ENCODE measurements at regions not wholly inside any gene's neighbourhood (a gene's known extent, or its start where the extent isn't known, plus 50 kb on each side); places are given as distances from the start of the nearest gene placed in this dataset.
A peak's percentile ranks its signal among the peaks of the same experiment; 100 is the strongest.

DNA sequence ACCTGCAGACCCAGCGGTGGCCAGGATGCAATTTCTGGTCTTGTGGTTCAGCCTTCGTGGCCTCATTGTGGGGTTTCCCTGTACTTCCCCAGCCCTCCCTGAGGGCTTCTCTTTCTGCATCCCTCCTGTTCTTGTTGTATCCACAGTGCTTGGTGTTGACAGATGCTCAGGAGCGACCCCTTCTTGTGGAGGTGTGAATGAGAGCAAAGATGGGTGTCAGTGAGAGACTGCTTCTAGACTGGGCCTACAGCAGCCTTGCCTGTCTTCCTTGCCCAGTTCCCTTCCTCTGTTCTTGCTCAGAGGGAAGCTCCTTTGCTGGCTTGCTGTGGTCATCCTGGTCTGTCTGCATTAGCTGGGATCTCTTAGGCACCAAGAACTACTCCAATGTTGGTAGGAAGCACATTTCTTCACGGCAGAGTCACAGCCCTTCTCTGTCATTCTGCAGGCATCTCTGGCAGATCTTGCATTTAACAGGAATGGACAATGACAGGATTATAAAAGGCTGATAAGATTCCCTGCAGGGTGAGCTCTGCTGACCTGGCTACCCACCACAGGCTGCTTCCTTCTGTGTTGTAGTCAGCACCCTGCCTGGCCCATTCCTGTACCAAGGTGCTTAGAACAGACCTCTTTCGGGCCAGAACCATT lies 317.8 kb upstream of the C2CD4B start:
- TF ChIP-seq, protein P1, sequence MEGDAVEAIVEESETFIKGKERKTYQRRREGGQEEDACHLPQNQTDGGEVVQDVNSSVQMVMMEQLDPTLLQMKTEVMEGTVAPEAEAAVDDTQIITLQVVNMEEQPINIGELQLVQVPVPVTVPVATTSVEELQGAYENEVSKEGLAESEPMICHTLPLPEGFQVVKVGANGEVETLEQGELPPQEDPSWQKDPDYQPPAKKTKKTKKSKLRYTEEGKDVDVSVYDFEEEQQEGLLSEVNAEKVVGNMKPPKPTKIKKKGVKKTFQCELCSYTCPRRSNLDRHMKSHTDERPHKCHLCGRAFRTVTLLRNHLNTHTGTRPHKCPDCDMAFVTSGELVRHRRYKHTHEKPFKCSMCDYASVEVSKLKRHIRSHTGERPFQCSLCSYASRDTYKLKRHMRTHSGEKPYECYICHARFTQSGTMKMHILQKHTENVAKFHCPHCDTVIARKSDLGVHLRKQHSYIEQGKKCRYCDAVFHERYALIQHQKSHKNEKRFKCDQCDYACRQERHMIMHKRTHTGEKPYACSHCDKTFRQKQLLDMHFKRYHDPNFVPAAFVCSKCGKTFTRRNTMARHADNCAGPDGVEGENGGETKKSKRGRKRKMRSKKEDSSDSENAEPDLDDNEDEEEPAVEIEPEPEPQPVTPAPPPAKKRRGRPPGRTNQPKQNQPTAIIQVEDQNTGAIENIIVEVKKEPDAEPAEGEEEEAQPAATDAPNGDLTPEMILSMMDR (conservative IDR thresholded peaks at IDR 0.05; ENCODE audit: low read depth, low read length), result peak; percentile 40
- no peak for TF ChIP-seq EZH2 (IDR thresholded peaks at IDR 0.05; ENCODE audit: borderline replicate concordance, low read depth, low read length, poor library complexity, severe bottlenecking)

Data from A673 (cell line).